HG03558 (cell line): ENCODE measurements at regions not wholly inside any gene's neighbourhood (a gene's known extent, or its start where the extent isn't known, plus 50 kb on each side); places are given as distances from the start of the nearest gene placed in this dataset.
"Not testable (repeated sequence)": the region's sequence is repeated elsewhere in the genome, so short reads cannot be mapped to it uniquely, and the experiment has no call there.

ENCODE experiments used
- ATAC-seq: cut with Tn5 transposase; IDR thresholded peaks from one replicate; pipeline ENCODE4 v1.9.1; 2021; ENCODE audit warnings: moderate number of reproducible peaks; ENCODE audit not compliant: unreplicated experiment; ENCODE audit errors: extremely low read depth

GRCh38 chr12:131328861-131329845 lies 375.4 kb downstream of the ADGRD1 start:
- ATAC-seq, result not testable (repeated sequence)

GRCh38 chr12:131330106-131330815 lies 376.6 kb downstream of the ADGRD1 start:
- no peak for ATAC-seq

GRCh38 chr12:131331148-131331750 lies 377.5 kb downstream of the ADGRD1 start:
- ATAC-seq, result no peak

GRCh38 chr12:131332224-131332623 lies 378.5 kb downstream of the ADGRD1 start:
- no peak for ATAC-seq

- no peak for ATAC-seq
Observed at GRCh38 chr12:131333136-131333535, 377.8 kb upstream of the SFSWAP start.

GRCh38 chr12:131333621-131334440 lies 377.1 kb upstream of the SFSWAP start:
- no peak for ATAC-seq

- ATAC-seq, result no peak
Observed at GRCh38 chr12:131334835-131335234, 376.1 kb upstream of the SFSWAP start.

- no peak for ATAC-seq
Observed at GRCh38 chr12:131335456-131335855, 375.4 kb upstream of the SFSWAP start.

GRCh38 chr12:131337861-131338260 lies 373.0 kb upstream of the SFSWAP start:
- ATAC-seq, result not testable (repeated sequence)

GRCh38 chr12:131340616-131341210 lies 370.2 kb upstream of the SFSWAP start:
- ATAC-seq, result no peak

- ATAC-seq, result not testable (repeated sequence)
Observed at GRCh38 chr12:131341608-131342007, 369.3 kb upstream of the SFSWAP start.

GRCh38 chr12:131343436-131343835 lies 367.5 kb upstream of the SFSWAP start:
- ATAC-seq, result not testable (repeated sequence)

- ATAC-seq, result not testable (repeated sequence)
Observed at GRCh38 chr12:131344715-131345520, 366.0 kb upstream of the SFSWAP start.

- no peak for ATAC-seq
Observed at GRCh38 chr12:131345521-131346436, 365.1 kb upstream of the SFSWAP start.

GRCh38 chr12:131346555-131347344 lies 364.1 kb upstream of the SFSWAP start:
- no peak for ATAC-seq

GRCh38 chr12:131347345-131347714 lies 363.6 kb upstream of the SFSWAP start:
- no peak for ATAC-seq

- ATAC-seq, result no peak
Observed at GRCh38 chr12:131347732-131348131, 363.2 kb upstream of the SFSWAP start.
